CD14-positive monocyte (primary cell): ENCODE measurements at regions not wholly inside any gene's neighbourhood (a gene's known extent, or its start where the extent isn't known, plus 50 kb on each side); places are given as distances from the start of the nearest gene placed in this dataset.

Experiments used
- DNase-seq, 3 donors: peaks; one replicate each; pipeline ENCODE4 v3.0.0-alpha.2; 2011 to 2022
- H2AFZ ChIP-seq: 2 replicates; pipeline ENCODE4 v1.6.0; 2012; ENCODE audit warnings: mild to moderate bottlenecking, low read depth, low read length, inconsistent platforms; ENCODE audit not compliant: insufficient read depth, poor library complexity, severe bottlenecking
- H3K27ac ChIP-seq, 2 donors: 1 replicate in 1 of 2; 2 replicates in 1 of 2; pipeline ENCODE4 v1.5.1; 2012 to 2013; ENCODE audit warnings: low read length in 2 of 2, control low read depth in 1 of 2, inconsistent platforms in 1 of 2, low read depth in 1 of 2, mild to moderate bottlenecking in 1 of 2
- H3K27me3 ChIP-seq, 2 donors: one replicate each; pipeline versions ENCODE4 v1.6.0 to v1.6.1; 2011 to 2013; ENCODE audit warnings: low read length in 2 of 2; ENCODE audit not compliant: control insufficient read depth in 2 of 2, insufficient read depth in 2 of 2
- H3K36me3 ChIP-seq, 2 donors: replicated peaks in 1 of 2; 1 replicate in 1 of 2; 2 replicates in 1 of 2; pipeline versions ENCODE4 v1.5.1 to v1.6.1; 2012 to 2013; ENCODE audit warnings: low read length in 2 of 2, control low read depth in 1 of 2, inconsistent platforms in 1 of 2, mild to moderate bottlenecking in 1 of 2; ENCODE audit not compliant: insufficient read depth in 2 of 2, control insufficient read depth in 1 of 2
- H3K4me1 ChIP-seq, 2 donors: 1 replicate in 1 of 2; 2 replicates in 1 of 2; pipeline versions ENCODE4 v1.5.1 to v1.6.1; 2012 to 2013; ENCODE audit warnings: low read length in 2 of 2, control low read depth in 1 of 2, inconsistent platforms in 1 of 2, mild to moderate bottlenecking in 1 of 2, moderate library complexity in 1 of 2; ENCODE audit not compliant: insufficient read depth in 2 of 2, control insufficient read depth in 1 of 2
- H3K4me2 ChIP-seq: replicated peaks from 2 replicates; pipeline ENCODE3; 2012; ENCODE audit warnings: low read length, moderate library complexity, mild to moderate bottlenecking; ENCODE audit not compliant: poor library complexity, severe bottlenecking; ENCODE audit errors: extremely low read depth
- H3K4me3 ChIP-seq, 3 experiments: fragments of 200-600 bp in 1 of 3; sonication (generic) in 1 of 3; replicated peaks in 1 of 3; 1 replicate in 2 of 3; 2 replicates in 1 of 3; pipeline ENCODE4 v1.5.1; 2011 to 2013; ENCODE audit warnings: low read length in 3 of 3, mild to moderate bottlenecking in 3 of 3, control low read depth in 2 of 3, low read depth in 2 of 3, inconsistent platforms in 1 of 3, moderate library complexity in 1 of 3
- H3K79me2 ChIP-seq: 2 replicates; pipeline ENCODE4 v1.6.0; 2012; ENCODE audit warnings: mild to moderate bottlenecking, control low read depth, inconsistent platforms, low read length, moderate library complexity; ENCODE audit not compliant: insufficient read depth
- H3K9ac ChIP-seq: 2 replicates; pipeline ENCODE4 v1.6.0; 2017; ENCODE audit warnings: low read length, mild to moderate bottlenecking; ENCODE audit not compliant: insufficient read depth, poor library complexity, severe bottlenecking
- H3K9me3 ChIP-seq, 2 donors: replicated peaks in 1 of 2; 1 replicate in 1 of 2; 2 replicates in 1 of 2; pipeline versions ENCODE4 v1.5.1 to v1.6.1; 2012 to 2013; ENCODE audit warnings: low read length in 2 of 2, control low read depth in 1 of 2; ENCODE audit not compliant: control insufficient read depth in 1 of 2, insufficient read depth in 1 of 2
- H4K20me1 ChIP-seq: 2 replicates; pipeline ENCODE4 v1.6.0; 2012; ENCODE audit warnings: mild to moderate bottlenecking, low read length, control low read depth, moderate library complexity; ENCODE audit not compliant: insufficient read depth
- H3K27ac Mint-ChIP-seq, 7 donors: one replicate each; pipeline ENCODE4 v1.8.0; 2020; ENCODE audit warnings: mild to moderate bottlenecking in 7 of 7, mixed read lengths in 7 of 7, moderate library complexity in 6 of 7, inconsistent platforms in 2 of 7
- H3K27me3 Mint-ChIP-seq, 3 donors: one replicate each; pipeline ENCODE4 v1.8.0; 2021 to 2022; ENCODE audit warnings: low read depth in 3 of 3, mild to moderate bottlenecking in 3 of 3, mixed read lengths in 3 of 3, moderate library complexity in 3 of 3, inconsistent platforms in 1 of 3
- H3K36me3 Mint-ChIP-seq, 2 donors: one replicate each; pipeline ENCODE4 v1.8.0; 2020; ENCODE audit warnings: mixed read lengths in 2 of 2, inconsistent platforms in 1 of 2, mild to moderate bottlenecking in 1 of 2
- H3K4me1 Mint-ChIP-seq: one replicate; pipeline ENCODE4 v1.8.0; 2020; ENCODE audit warnings: mild to moderate bottlenecking, mixed read lengths
- H3K4me3 Mint-ChIP-seq, 2 donors: one replicate each; pipeline ENCODE4 v1.8.0; 2020; ENCODE audit warnings: mild to moderate bottlenecking in 2 of 2, mixed read lengths in 2 of 2, moderate library complexity in 1 of 2
- H3K9me3 Mint-ChIP-seq, 7 donors: one replicate each; pipeline ENCODE4 v1.8.0; 2020 to 2022; ENCODE audit warnings: mixed read lengths in 7 of 7, mild to moderate bottlenecking in 6 of 7, moderate library complexity in 6 of 7, inconsistent platforms in 2 of 7
- WGBS: methylation state at CpG from one replicate; pipeline ENCODE4 v1.1.5; 2013; ENCODE audit warnings: missing lambda C conversion rate; ENCODE audit not compliant: insufficient coverage; 5-methylcytosine and 5-hydroxymethylcytosine counted together
- intact Hi-C, 2 donors: fragments of 100-400 bp; cut with micrococcal nuclease; formaldehyde crosslinking; loops; one replicate each; pipeline versions ENCODE4 v1.15.0 to v1.15.1; 2023
- TF ChIP-seq, protein P1 (sequence below): fragments of 200-600 bp; IDR thresholded peaks from one replicate; pipeline ENCODE4 v1.8.0; 2022; ENCODE audit warnings: antibody characterized with exemption, mild to moderate bottlenecking

DNA sequence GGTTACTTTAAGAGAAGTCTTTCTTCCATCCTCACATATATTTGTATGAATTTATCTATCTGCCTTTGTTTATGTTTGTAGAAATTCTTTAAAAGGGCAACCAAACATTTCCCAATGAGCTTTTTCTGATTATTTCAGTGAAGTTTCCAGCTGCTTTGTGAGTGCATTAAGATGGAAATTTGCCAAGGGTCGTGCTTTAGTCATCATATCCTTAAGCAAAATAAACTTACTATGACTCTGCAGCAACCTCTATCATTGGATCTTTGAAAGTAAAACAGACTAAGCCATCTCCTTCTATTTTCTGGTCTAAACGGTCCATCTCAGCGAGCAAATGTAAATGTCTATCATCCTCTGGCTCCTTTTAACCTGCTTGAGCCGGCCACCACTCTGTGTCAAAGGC, 489.3 kb downstream of the SOX11 start:
- no peaks in the 10 kb centered on the region for H3K27me3 Mint-ChIP-seq
- peaks cover 0 to 2% of the 10 kb centered on the region in 2 donors for H3K9me3 ChIP-seq
- H3K4me2 ChIP-seq, result no peak overlapping the region
- intact Hi-C loops, result no loop called here
- H4K20me1 ChIP-seq, result no peaks in the 10 kb centered on the region
- no peak overlapping the region for H3K27ac Mint-ChIP-seq
- no peaks in the 10 kb centered on the region for H3K36me3 Mint-ChIP-seq
- no peak overlapping the region for H3K27ac ChIP-seq
- no peak overlapping the region for H3K4me3 Mint-ChIP-seq
- TF ChIP-seq, protein P1, sequence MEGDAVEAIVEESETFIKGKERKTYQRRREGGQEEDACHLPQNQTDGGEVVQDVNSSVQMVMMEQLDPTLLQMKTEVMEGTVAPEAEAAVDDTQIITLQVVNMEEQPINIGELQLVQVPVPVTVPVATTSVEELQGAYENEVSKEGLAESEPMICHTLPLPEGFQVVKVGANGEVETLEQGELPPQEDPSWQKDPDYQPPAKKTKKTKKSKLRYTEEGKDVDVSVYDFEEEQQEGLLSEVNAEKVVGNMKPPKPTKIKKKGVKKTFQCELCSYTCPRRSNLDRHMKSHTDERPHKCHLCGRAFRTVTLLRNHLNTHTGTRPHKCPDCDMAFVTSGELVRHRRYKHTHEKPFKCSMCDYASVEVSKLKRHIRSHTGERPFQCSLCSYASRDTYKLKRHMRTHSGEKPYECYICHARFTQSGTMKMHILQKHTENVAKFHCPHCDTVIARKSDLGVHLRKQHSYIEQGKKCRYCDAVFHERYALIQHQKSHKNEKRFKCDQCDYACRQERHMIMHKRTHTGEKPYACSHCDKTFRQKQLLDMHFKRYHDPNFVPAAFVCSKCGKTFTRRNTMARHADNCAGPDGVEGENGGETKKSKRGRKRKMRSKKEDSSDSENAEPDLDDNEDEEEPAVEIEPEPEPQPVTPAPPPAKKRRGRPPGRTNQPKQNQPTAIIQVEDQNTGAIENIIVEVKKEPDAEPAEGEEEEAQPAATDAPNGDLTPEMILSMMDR, result no peak
- H3K27me3 ChIP-seq, result no peaks in the 10 kb centered on the region
- H3K9ac ChIP-seq, result no peak overlapping the region
- DNase-seq, result no peak
- H3K4me1 Mint-ChIP-seq, result no peaks in the 10 kb centered on the region
- no peak overlapping the region for H3K4me3 ChIP-seq
- H3K36me3 ChIP-seq, result no peaks in the 10 kb centered on the region
- H3K9me3 Mint-ChIP-seq, result peaks cover 3 to 12% (median 5%) of the 10 kb centered on the region in 7 donors
- 75% methylated on average over 3 of the region's 4 CpGs for WGBS
- H2AFZ ChIP-seq, result no peak overlapping the region
- H3K4me1 ChIP-seq, result no peaks in the 10 kb centered on the region
- no peaks in the 10 kb centered on the region for H3K79me2 ChIP-seq

GRCh38 chr2:6181926-6182325, 489.7 kb downstream of the SOX11 start:
- TF ChIP-seq, protein P1, result no peak
- no peaks in the 10 kb centered on the region for H3K79me2 ChIP-seq
- Mint-ChIP-seq H3K27me3 (no peaks in the 10 kb centered on the region), H3K9me3 (peaks cover 3 to 12% (median 5%) of the 10 kb centered on the region in 7 donors), H3K4me3 (no peak overlapping the region), H3K27ac (no peak overlapping the region), H3K4me1 (no peaks in the 10 kb centered on the region), H3K36me3 (no peaks in the 10 kb centered on the region)
- H3K36me3 ChIP-seq, result no peaks in the 10 kb centered on the region
- no peak overlapping the region for H3K4me3 ChIP-seq
- no peaks in the 10 kb centered on the region for H4K20me1 ChIP-seq
- intact Hi-C loops, result no loop called here
- no peak for DNase-seq
- no peak overlapping the region for H3K27ac ChIP-seq
- no peak overlapping the region for H3K4me2 ChIP-seq
- 45% methylated on average over 4 of the region's 4 CpGs for WGBS
- H2AFZ ChIP-seq, result no peak overlapping the region
- H3K9me3 ChIP-seq, result peaks cover 0 to 2% of the 10 kb centered on the region in 2 donors
- H3K4me1 ChIP-seq, result no peaks in the 10 kb centered on the region
- no peaks in the 10 kb centered on the region for H3K27me3 ChIP-seq
- H3K9ac ChIP-seq, result no peak overlapping the region
